ENCODE measurements at regions not wholly inside any gene's neighbourhood (a gene's known extent, or its start where the extent isn't known, plus 50 kb on each side); places are given as distances from the start of the nearest gene placed in this dataset.

DNA sequence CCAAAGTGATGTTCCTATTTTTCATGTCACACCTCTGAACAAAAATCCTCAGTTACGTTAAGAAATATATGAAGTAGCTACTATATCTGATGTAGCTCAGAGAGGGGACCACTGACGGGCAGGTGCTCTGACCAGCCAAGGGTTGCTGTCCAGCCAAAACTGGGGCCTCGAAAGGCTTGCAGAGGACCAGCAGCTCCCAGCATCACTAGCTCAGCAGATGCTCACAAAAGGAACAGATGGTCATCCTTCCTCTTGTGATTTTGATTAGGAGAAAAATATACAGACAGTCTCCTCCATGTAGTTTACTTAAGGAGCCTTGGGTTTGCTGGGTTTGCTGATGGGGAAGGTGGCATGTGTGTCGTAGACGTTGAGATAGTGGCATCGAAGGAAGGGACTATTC lies 374.6 kb upstream of the B3GAT1 start:
- intact Hi-C loops (cut with DNase I; ENCODE audit: low total_unique reads) = no loop called here

DNA sequence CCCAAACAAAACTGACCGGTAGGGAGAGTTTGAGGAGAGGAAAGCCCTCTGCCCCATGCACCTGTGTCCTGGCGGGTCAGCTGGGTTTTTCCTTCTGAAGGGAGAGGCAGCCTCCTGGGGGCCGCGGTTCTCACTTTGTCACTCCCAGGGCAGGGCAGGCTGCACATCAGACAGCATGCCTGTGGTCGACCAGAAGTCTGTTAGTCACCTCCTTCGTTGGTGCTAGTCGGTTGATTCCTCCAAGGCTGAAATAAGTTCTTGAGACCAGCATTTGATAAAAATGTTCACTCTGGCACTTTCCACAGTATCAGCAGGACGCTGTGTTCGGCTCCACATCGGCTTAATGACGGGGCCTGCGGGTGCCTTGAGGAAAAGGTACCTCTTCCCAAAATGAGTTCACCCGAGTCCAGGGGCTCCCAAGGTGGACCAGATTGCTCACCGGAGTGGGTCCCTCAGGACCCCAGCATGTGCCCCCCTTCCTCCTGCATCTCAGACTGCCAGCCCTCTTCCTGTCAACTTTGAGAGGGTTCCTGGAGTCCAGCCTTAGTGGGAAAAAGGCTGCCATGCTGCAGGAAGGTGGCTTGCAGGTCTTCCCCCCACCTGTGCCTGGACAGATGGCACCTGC lies 373.7 kb upstream of the B3GAT1 start:
- H3K4me1 ChIP-seq = no peaks in the 10 kb centered on the region
- intact Hi-C loops (cut with DNase I; ENCODE audit: low total_unique reads) (no loop called here), in situ Hi-C loops (cut with MboI; ENCODE audit: low pct_ligation_motif_present in 1 of 4, low pct_unique_long_range_greater_than_20kb in 1 of 4, low sequenced_read_pairs in 3 of 4) (no loop called here)
- H3K27me3 ChIP-seq = peaks cover 6% of the 10 kb centered on the region
- 84% methylated on average over 14 of the region's 14 CpGs; no CpG with 5 or more reads in 1 of the 2 donors for WGBS, 2 donors (ENCODE audit: low coverage in 1 of 2)
- TF ChIP-seq, protein P1, sequence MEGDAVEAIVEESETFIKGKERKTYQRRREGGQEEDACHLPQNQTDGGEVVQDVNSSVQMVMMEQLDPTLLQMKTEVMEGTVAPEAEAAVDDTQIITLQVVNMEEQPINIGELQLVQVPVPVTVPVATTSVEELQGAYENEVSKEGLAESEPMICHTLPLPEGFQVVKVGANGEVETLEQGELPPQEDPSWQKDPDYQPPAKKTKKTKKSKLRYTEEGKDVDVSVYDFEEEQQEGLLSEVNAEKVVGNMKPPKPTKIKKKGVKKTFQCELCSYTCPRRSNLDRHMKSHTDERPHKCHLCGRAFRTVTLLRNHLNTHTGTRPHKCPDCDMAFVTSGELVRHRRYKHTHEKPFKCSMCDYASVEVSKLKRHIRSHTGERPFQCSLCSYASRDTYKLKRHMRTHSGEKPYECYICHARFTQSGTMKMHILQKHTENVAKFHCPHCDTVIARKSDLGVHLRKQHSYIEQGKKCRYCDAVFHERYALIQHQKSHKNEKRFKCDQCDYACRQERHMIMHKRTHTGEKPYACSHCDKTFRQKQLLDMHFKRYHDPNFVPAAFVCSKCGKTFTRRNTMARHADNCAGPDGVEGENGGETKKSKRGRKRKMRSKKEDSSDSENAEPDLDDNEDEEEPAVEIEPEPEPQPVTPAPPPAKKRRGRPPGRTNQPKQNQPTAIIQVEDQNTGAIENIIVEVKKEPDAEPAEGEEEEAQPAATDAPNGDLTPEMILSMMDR (IDR thresholded peaks at IDR 0.05) = no peak
- TF ChIP-seq EP300 (IDR thresholded peaks at IDR 0.05; ENCODE audit: low read depth) (no peak), POLR2A (IDR thresholded peaks at IDR 0.05) (no peak), POLR2AphosphoS5 (IDR thresholded peaks at IDR 0.05) (no peak)
- no peaks in the 10 kb centered on the region for H3K9me3 ChIP-seq
- no peak for DNase-seq
- H3K36me3 ChIP-seq = no peaks in the 10 kb centered on the region
- H3K4me3 ChIP-seq = no peak overlapping the region
- no peak overlapping the region for H3K27ac ChIP-seq

More for the DNA sequence above, 374.6 kb upstream of the B3GAT1 start:
- no peak for DNase-seq
- Histone ChIP-seq H3K27me3 (peaks cover 6% of the 10 kb centered on the region), H3K4me1 (no peaks in the 10 kb centered on the region), H3K36me3 (no peaks in the 10 kb centered on the region), H3K4me3 (no peak overlapping the region), H3K27ac (no peak overlapping the region), H3K9me3 (no peaks in the 10 kb centered on the region)
- 77 to 87% methylated on average over 4 to 6 of the region's 6 CpGs for WGBS, 2 donors (ENCODE audit: low coverage in 1 of 2)
- in situ Hi-C loops (cut with MboI; ENCODE audit: low pct_ligation_motif_present in 1 of 4, low pct_unique_long_range_greater_than_20kb in 1 of 4, low sequenced_read_pairs in 3 of 4) = no loop called here
- TF ChIP-seq POLR2A (IDR thresholded peaks at IDR 0.05) = no peak

DNA sequence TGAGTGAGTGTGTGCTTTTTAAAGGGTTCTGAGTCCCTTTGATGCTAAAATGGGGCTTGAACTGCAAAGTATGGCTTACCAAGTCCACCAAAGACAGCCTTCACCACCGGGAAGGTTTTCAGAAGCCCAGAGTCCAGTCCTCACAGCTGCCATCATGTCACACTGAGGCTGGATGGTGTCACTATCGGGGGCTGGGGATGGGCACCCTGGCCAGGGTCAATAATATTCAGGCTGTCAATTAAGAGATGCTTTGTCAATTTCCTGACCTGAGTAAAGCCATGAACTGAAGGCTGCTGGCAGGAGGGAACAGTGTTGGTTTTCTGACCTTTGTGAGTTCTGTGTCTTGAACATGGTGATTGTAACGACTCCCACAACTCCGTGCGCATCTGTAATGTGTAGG lies 373.0 kb upstream of the B3GAT1 start:
- TF ChIP-seq, protein P1 (IDR thresholded peaks at IDR 0.05) = no peak
- TF ChIP-seq EP300 (IDR thresholded peaks at IDR 0.05; ENCODE audit: low read depth) = no peak
- no peak for TF ChIP-seq POLR2A (IDR thresholded peaks at IDR 0.05)
- TF ChIP-seq POLR2AphosphoS5 (IDR thresholded peaks at IDR 0.05) = no peak
- no peak overlapping the region for H3K27ac ChIP-seq
- H3K36me3 ChIP-seq = no peaks in the 10 kb centered on the region
- no peaks in the 10 kb centered on the region for H3K9me3 ChIP-seq
- in situ Hi-C loops (cut with MboI; ENCODE audit: low pct_ligation_motif_present in 1 of 4, low pct_unique_long_range_greater_than_20kb in 1 of 4, low sequenced_read_pairs in 3 of 4) = no loop called here
- no peak for DNase-seq
- H3K4me3 ChIP-seq = no peak overlapping the region
- intact Hi-C loops (cut with DNase I; ENCODE audit: low total_unique reads) = no loop called here
- H3K4me1 ChIP-seq = no peaks in the 10 kb centered on the region
- peaks cover 6% of the 10 kb centered on the region for H3K27me3 ChIP-seq
- 91 to 100% methylated on average over 3 to 5 of the region's 5 CpGs for WGBS, 2 donors (ENCODE audit: low coverage in 1 of 2)

DNA sequence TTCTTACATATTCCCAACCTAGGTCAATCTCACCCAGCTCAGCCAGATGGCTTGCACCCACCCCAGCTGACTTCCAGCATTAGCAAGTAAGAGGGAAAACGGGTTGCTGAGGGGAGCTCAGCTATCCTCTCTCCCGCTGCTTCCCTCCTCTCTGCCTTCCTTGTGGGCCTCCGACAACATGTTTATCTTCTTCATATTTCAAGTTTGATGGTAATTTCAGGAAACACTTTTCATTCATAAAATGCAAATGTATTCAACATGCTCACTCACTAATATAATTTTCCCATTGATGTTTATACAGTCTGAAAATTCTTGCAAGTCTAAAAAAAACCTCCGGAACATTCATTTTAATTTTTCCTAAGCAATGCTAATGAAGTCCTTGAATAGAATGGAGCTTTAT lies 372.5 kb upstream of the B3GAT1 start:
- WGBS, 2 donors (ENCODE audit: low coverage in 1 of 2) = 79 to 80% methylated on average over 2 to 4 of the region's 4 CpGs
- intact Hi-C loops (cut with DNase I; ENCODE audit: low total_unique reads) (no loop called here), in situ Hi-C loops (cut with MboI; ENCODE audit: low pct_ligation_motif_present in 1 of 4, low pct_unique_long_range_greater_than_20kb in 1 of 4, low sequenced_read_pairs in 3 of 4) (no loop called here)
- no peak for TF ChIP-seq POLR2A (IDR thresholded peaks at IDR 0.05)
- Histone ChIP-seq H3K4me1 (no peaks in the 10 kb centered on the region), H3K9me3 (no peaks in the 10 kb centered on the region), H3K27ac (no peak overlapping the region), H3K36me3 (no peaks in the 10 kb centered on the region), H3K4me3 (no peak overlapping the region), H3K27me3 (peaks cover 6% of the 10 kb centered on the region)
- no peak for DNase-seq

DNA sequence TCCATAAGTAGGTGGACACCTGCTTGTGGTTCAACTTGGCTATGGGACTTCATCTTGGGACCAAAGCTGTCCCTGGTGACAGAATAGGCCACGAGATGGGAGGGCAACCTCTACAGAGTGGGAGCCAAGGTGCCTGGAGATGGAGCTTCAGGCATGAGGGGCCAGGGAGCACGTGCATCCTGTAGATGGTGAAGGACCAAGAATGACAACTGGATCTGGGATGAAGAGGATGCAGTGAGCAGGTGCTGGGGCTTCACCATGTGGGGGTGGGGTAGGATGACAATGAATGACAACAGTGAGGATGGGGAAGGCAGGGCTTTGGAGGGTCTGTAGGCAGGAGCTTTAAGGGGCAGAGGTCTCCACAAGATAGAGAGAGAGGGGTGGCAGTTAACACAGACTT lies 372.0 kb upstream of the B3GAT1 start:
- H3K27me3 ChIP-seq = peaks cover 6% of the 10 kb centered on the region
- H3K4me1 ChIP-seq = no peaks in the 10 kb centered on the region
- H3K4me3 ChIP-seq = no peak overlapping the region
- no peaks in the 10 kb centered on the region for H3K36me3 ChIP-seq
- H3K27ac ChIP-seq = no peak overlapping the region
- WGBS, 2 donors (ENCODE audit: low coverage in 1 of 2) = 17 to 46% methylated on average over 1 to 2 of the region's 2 CpGs
- TF ChIP-seq, protein P1 (IDR thresholded peaks at IDR 0.05) = no peak
- no peak for TF ChIP-seq EP300 (IDR thresholded peaks at IDR 0.05; ENCODE audit: low read depth)
- no peak for TF ChIP-seq POLR2AphosphoS5 (IDR thresholded peaks at IDR 0.05)
- TF ChIP-seq POLR2A (IDR thresholded peaks at IDR 0.05) = no peak
- no peaks in the 10 kb centered on the region for H3K9me3 ChIP-seq
- DNase-seq = no peak
- in situ Hi-C loops (cut with MboI; ENCODE audit: low pct_ligation_motif_present in 1 of 4, low pct_unique_long_range_greater_than_20kb in 1 of 4, low sequenced_read_pairs in 3 of 4) (no loop called here), intact Hi-C loops (cut with DNase I; ENCODE audit: low total_unique reads) (no loop called here)
